ENCODE measurements at regions not wholly inside any gene's neighbourhood (a gene's known extent, or its start where the extent isn't known, plus 50 kb on each side); places are given as distances from the start of the nearest gene placed in this dataset.

GRCh38 chr10:2625094-2625493 is 442.3 kb upstream of the PFKP start:
- TF ChIP-seq CTCF (IDR thresholded peaks at IDR 0.05; ENCODE audit: borderline replicate concordance, extremely low read depth, low read length, poor library complexity, severe bottlenecking) (no peak), EZH2 (IDR thresholded peaks at IDR 0.05; ENCODE audit: borderline replicate concordance, low read depth, low read length, severe bottlenecking) (no peak)

Data from DND-41 (cell line).